Frontal cortex (tissue), 3 donors: ENCODE measurements at regions not wholly inside any gene's neighbourhood (a gene's known extent, or its start where the extent isn't known, plus 50 kb on each side); places are given as distances from the start of the nearest gene placed in this dataset.

Experiments used
- DNase-seq, 2 donors: peaks; one replicate each; pipeline ENCODE4 v3.0.0; 2012; ENCODE audit warnings: low spot score in 2 of 2
- FAIRE-seq: peaks from 2 replicates; lab custom pipeline; 2012; peaks lifted over from hg19 to GRCh38; lab: Jason Lieb, UNC
- donor health status: control.
- donor health status: control.
- donor health status: control.

GRCh38 chr18:46289463-46289862, 185.3 kb downstream of the HAUS1 start:
- DNase-seq, result no peak
- FAIRE-seq, result no peak

- FAIRE-seq, result no peak
- no peak for DNase-seq
Observed at GRCh38 chr18:46289931-46290330, 185.7 kb downstream of the HAUS1 start.

- FAIRE-seq (no peak), DNase-seq (no peak)
Observed at GRCh38 chr18:46290440-46291020, 186.3 kb downstream of the HAUS1 start.

GRCh38 chr18:46291149-46291548, 187.0 kb downstream of the HAUS1 start:
- FAIRE-seq (no peak), DNase-seq (no peak)

- FAIRE-seq, result no peak
- DNase-seq, result no peak
Observed at GRCh38 chr18:46293742-46294181, 189.6 kb downstream of the HAUS1 start.

GRCh38 chr18:46294318-46294717, 190.1 kb downstream of the HAUS1 start:
- FAIRE-seq (no peak), DNase-seq (no peak)

GRCh38 chr18:46294751-46295150, 190.6 kb downstream of the HAUS1 start:
- DNase-seq, result no peak
- no peak for FAIRE-seq

GRCh38 chr18:46295416-46295815, 191.2 kb downstream of the HAUS1 start:
- DNase-seq, result no peak
- no peak for FAIRE-seq

- FAIRE-seq, result no peak
- no peak for DNase-seq
Observed at GRCh38 chr18:46296656-46297055, 192.5 kb downstream of the HAUS1 start.

GRCh38 chr18:46297124-46297523, 192.9 kb downstream of the HAUS1 start:
- FAIRE-seq, result no peak
- DNase-seq, result no peak

GRCh38 chr18:46297621-46298020, 193.4 kb downstream of the HAUS1 start:
- DNase-seq (no peak), FAIRE-seq (no peak)

GRCh38 chr18:46298511-46298910, 194.3 kb downstream of the HAUS1 start:
- DNase-seq (no peak), FAIRE-seq (no peak)

GRCh38 chr18:46299465-46300008, 195.4 kb downstream of the HAUS1 start:
- no peak for FAIRE-seq
- no peak for DNase-seq

- DNase-seq (no peak), FAIRE-seq (no peak)
Observed at GRCh38 chr18:46301081-46301480, 196.9 kb downstream of the HAUS1 start.

GRCh38 chr18:46301571-46301970, 197.4 kb downstream of the HAUS1 start:
- DNase-seq (no peak), FAIRE-seq (no peak)

- FAIRE-seq, result no peak
- no peak for DNase-seq
Observed at GRCh38 chr18:46302528-46303485, 198.6 kb downstream of the HAUS1 start.

GRCh38 chr18:46310258-46310657, 206.1 kb downstream of the HAUS1 start:
- DNase-seq, result no peak

GRCh38 chr18:46310675-46311345, 206.6 kb downstream of the HAUS1 start:
- FAIRE-seq, result no peak

More at GRCh38 chr18:46310258-46310657, 206.1 kb downstream of the HAUS1 start:
- FAIRE-seq, result no peak

GRCh38 chr18:46311491-46311890, 207.3 kb downstream of the HAUS1 start:
- DNase-seq (no peak), FAIRE-seq (no peak)

More at GRCh38 chr18:46310675-46311345, 206.6 kb downstream of the HAUS1 start:
- DNase-seq, result no peak

- no peak for FAIRE-seq
Observed at GRCh38 chr18:46312221-46312620, 208.0 kb downstream of the HAUS1 start.

More at GRCh38 chr18:46312221-46312620, 208.0 kb downstream of the HAUS1 start:
- DNase-seq, result no peak
